T-cell (primary cell): ENCODE measurements at regions not wholly inside any gene's neighbourhood (a gene's known extent, or its start where the extent isn't known, plus 50 kb on each side); places are given as distances from the start of the nearest gene placed in this dataset.

Source experiments
- ATAC-seq, 4 experiments: fragments of 200-7000 bp in 3 of 4; fragments of 150-1000 bp in 1 of 4; cut with Tn5 transposase; replicated peaks in 1 of 4; 1 replicate in 3 of 4; 2 replicates in 1 of 4; pipeline ENCODE4 v1.10.0; 2021; ENCODE audit warnings: moderate library complexity in 3 of 4, mild to moderate bottlenecking in 2 of 4, moderate number of reproducible peaks in 1 of 4
- CTCF ChIA-PET, 2 donors: fragments of 300-600 bp; sonication (Branson Sonifier 250); formaldehyde crosslinking; loops; one replicate each; lab custom pipeline; 2022; ENCODE audit warnings: antibody characterized with exemption in 2 of 2; lab: Charles Lee
- POLR2A ChIA-PET, 2 donors: fragments of 300-600 bp; sonication (Branson Sonifier 250); formaldehyde crosslinking; loops; one replicate each; lab custom pipeline; 2022; ENCODE audit warnings: antibody characterized with exemption in 2 of 2; lab: Charles Lee
- DNase-seq, 35 experiments: peaks; one replicate each; pipeline versions ENCODE4 v3.0.0 to v3.0.0-alpha.2; 2013 to 2023
- H3K27ac ChIP-seq: one replicate; pipeline ENCODE4 v1.5.1; 2013; ENCODE audit warnings: low read length
- H3K27me3 ChIP-seq, 2 experiments: replicated peaks in 1 of 2; 1 replicate in 1 of 2; 2 replicates in 1 of 2; pipeline versions ENCODE4 v1.6.1 to v1.7.0; 2013; ENCODE audit warnings: low read length in 1 of 2, mixed read lengths in 1 of 2; ENCODE audit not compliant: control insufficient read depth in 2 of 2, insufficient read depth in 2 of 2; ENCODE audit errors: extremely low read depth in 1 of 2
- H3K36me3 ChIP-seq, 2 donors: 1 replicate in 1 of 2; 2 replicates in 1 of 2; pipeline versions ENCODE4 v1.6.1 to v1.7.0; 2013; ENCODE audit warnings: low read length in 1 of 2; ENCODE audit not compliant: control insufficient read depth in 2 of 2, insufficient read depth in 1 of 2; ENCODE audit errors: extremely low read depth in 1 of 2
- H3K4me1 ChIP-seq, 2 experiments: 1 replicate in 1 of 2; 2 replicates in 1 of 2; pipeline versions ENCODE4 v1.6.1 to v1.7.0; 2013; ENCODE audit warnings: low read length in 2 of 2, mixed read lengths in 1 of 2; ENCODE audit not compliant: insufficient read depth in 2 of 2, control insufficient read depth in 1 of 2; ENCODE audit errors: extremely low read depth in 1 of 2
- H3K4me3 ChIP-seq, 2 donors: 1 replicate in 1 of 2; 2 replicates in 1 of 2; pipeline versions ENCODE4 v1.5.1 to v1.7.0; 2013; ENCODE audit warnings: mild to moderate bottlenecking in 2 of 2, low read length in 1 of 2, moderate library complexity in 1 of 2; ENCODE audit not compliant: control insufficient read depth in 1 of 2; ENCODE audit errors: extremely low read depth in 1 of 2
- H3K9me3 ChIP-seq: 2 replicates; pipeline ENCODE4 v1.7.0; 2013
- H3K27ac Mint-ChIP-seq, 2 donors: one replicate each; pipeline ENCODE4 v1.8.0; 2020 to 2021; ENCODE audit warnings: mild to moderate bottlenecking in 2 of 2, mixed read lengths in 2 of 2
- H3K27me3 Mint-ChIP-seq, 2 donors: one replicate each; pipeline ENCODE4 v1.8.0; 2021 to 2022; ENCODE audit warnings: mixed read lengths in 2 of 2
- H3K36me3 Mint-ChIP-seq: one replicate; pipeline ENCODE4 v1.8.0; 2021; ENCODE audit warnings: mixed read lengths
- H3K4me1 Mint-ChIP-seq, 3 donors: one replicate each; pipeline ENCODE4 v1.8.0; 2020 to 2022; ENCODE audit warnings: mixed read lengths in 3 of 3, mild to moderate bottlenecking in 1 of 3
- H3K4me3 Mint-ChIP-seq, 3 donors: one replicate each; pipeline ENCODE4 v1.8.0; 2020 to 2022; ENCODE audit warnings: mild to moderate bottlenecking in 3 of 3, mixed read lengths in 3 of 3, moderate library complexity in 3 of 3
- H3K9me3 Mint-ChIP-seq, 3 donors: one replicate each; pipeline ENCODE4 v1.8.0; 2020 to 2022; ENCODE audit warnings: mixed read lengths in 3 of 3
- WGBS: methylation state at CpG from one replicate; pipeline ENCODE4 v1.1.5; 2013; ENCODE audit warnings: missing lambda C conversion rate; ENCODE audit not compliant: insufficient coverage; 5-methylcytosine and 5-hydroxymethylcytosine counted together

GRCh38 chr11:45385423-45385822 lies 99.3 kb upstream of the SYT13 start:
- H3K27me3 ChIP-seq = peaks cover 0 to 15% of the 10 kb centered on the region in 2 experiments
- H3K36me3 ChIP-seq = no peaks in the 10 kb centered on the region
- WGBS = 80% methylated on average over 5 of the region's 9 CpGs
- H3K9me3 ChIP-seq = no peaks in the 10 kb centered on the region
- no peak overlapping the region for H3K4me3 ChIP-seq
- H3K27ac Mint-ChIP-seq = no peak overlapping the region
- peaks cover 3 to 20% of the 10 kb centered on the region in 2 donors for H3K27me3 Mint-ChIP-seq
- DNase-seq (no peak), ATAC-seq (peak in 1 of 4 experiments; percentile 18)
- no peak overlapping the region for H3K4me3 Mint-ChIP-seq
- H3K4me1 Mint-ChIP-seq = peaks cover 10 to 28% (median 23%) of the 10 kb centered on the region in 3 donors
- ChIA-PET CTCF (interaction anchor here in 1 of 2 donors (0.9 kb wide), 1 partner anchor 14 kb away, joined by 3 read pairs; no protein-coding TSS in a partner anchor), POLR2A (no interaction called here)
- no peaks in the 10 kb centered on the region for H3K36me3 Mint-ChIP-seq
- H3K4me1 ChIP-seq = peaks cover 8 to 42% of the 10 kb centered on the region in 2 experiments
- no peaks in the 10 kb centered on the region for H3K9me3 Mint-ChIP-seq
- H3K27ac ChIP-seq = peak overlapping the region; percentile 28

- Histone ChIP-seq H3K9me3 (no peaks in the 10 kb centered on the region), H3K4me3 (no peak overlapping the region), H3K36me3 (no peaks in the 10 kb centered on the region), H3K4me1 (peaks cover 8 to 43% of the 10 kb centered on the region in 2 experiments), H3K27me3 (peaks cover 0 to 14% of the 10 kb centered on the region in 2 experiments), H3K27ac (peak overlapping the region; percentile 28)
- H3K4me1 Mint-ChIP-seq = peaks cover 10 to 28% (median 23%) of the 10 kb centered on the region in 3 donors
- POLR2A ChIA-PET = no interaction called here
- CTCF ChIA-PET = no interaction called here
- H3K27me3 Mint-ChIP-seq = peaks cover 3 to 17% of the 10 kb centered on the region in 2 donors
- DNase-seq = no peak
- no peaks in the 10 kb centered on the region for H3K36me3 Mint-ChIP-seq
- ATAC-seq = no peak
- H3K9me3 Mint-ChIP-seq = no peaks in the 10 kb centered on the region
- H3K4me3 Mint-ChIP-seq = no peak overlapping the region
- H3K27ac Mint-ChIP-seq = no peak overlapping the region
- 46% methylated on average over 4 of the region's 12 CpGs for WGBS
Measured at GRCh38 chr11:45384711-45385241, 98.6 kb upstream of the SYT13 start.

DNA sequence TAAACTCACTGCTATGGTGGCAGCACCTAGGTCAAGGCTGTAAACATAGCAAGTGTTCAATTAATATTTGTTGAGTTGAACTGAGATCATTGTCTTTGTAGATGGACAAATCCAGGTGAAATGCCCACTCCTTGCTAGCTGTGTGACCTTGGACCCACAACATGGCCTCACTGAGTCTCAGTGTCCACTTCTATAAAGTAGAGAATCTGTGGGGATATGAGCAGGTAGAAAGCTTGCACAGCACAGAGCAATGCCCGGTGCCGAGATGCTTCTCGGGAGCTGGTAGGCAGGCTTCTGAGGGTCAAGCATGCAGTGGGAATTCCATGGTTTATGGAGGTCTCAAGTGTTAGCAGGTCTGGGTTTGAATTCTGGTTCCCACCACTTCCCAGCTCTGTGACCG lies 97.9 kb upstream of the SYT13 start:
- H3K9me3 ChIP-seq = no peaks in the 10 kb centered on the region
- POLR2A ChIA-PET = no interaction called here
- peaks cover 10 to 28% (median 23%) of the 10 kb centered on the region in 3 donors for H3K4me1 Mint-ChIP-seq
- CTCF ChIA-PET = no interaction called here
- no peaks in the 10 kb centered on the region for H3K9me3 Mint-ChIP-seq
- H3K27me3 Mint-ChIP-seq = peaks cover 3 to 13% of the 10 kb centered on the region in 2 donors
- H3K4me3 Mint-ChIP-seq = no peak overlapping the region
- no peak overlapping the region for H3K4me3 ChIP-seq
- peaks cover 0 to 19% of the 10 kb centered on the region in 2 experiments for H3K27me3 ChIP-seq
- no peaks in the 10 kb centered on the region for H3K36me3 Mint-ChIP-seq
- DNase-seq = no peak
- H3K36me3 ChIP-seq = no peaks in the 10 kb centered on the region
- no peak overlapping the region for H3K27ac Mint-ChIP-seq
- no peak overlapping the region for H3K27ac ChIP-seq
- peaks cover 8 to 44% of the 10 kb centered on the region in 2 experiments for H3K4me1 ChIP-seq
- WGBS = 90% methylated on average over 2 of the region's 4 CpGs
- no peak for ATAC-seq

DNA sequence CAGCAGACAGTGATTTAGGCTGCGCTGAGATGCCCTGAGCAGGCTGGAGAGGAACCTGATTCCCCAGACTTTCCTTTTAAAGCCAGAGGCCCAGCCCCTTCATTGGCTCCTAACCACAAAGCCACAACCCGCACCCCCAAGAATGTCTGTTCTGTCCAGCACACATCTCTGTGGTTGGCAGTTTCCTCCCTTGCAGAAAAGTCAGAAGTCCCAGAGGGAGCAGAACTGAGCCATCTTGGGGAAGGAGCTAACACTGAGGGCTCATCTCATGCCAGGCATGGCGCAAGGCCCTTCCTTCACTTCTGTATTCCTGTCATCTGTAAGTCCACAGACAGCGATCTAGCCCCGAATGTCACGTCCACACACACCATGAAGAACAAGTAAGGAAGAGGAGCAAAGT lies 97.1 kb upstream of the SYT13 start:
- WGBS = 0% methylated on average over 3 of the region's 6 CpGs

GRCh38 chr11:45382133-45382878 lies 96.2 kb upstream of the SYT13 start:
- H3K27ac ChIP-seq = no peak overlapping the region
- no peaks in the 10 kb centered on the region for H3K36me3 Mint-ChIP-seq
- peaks cover 3 to 4% of the 10 kb centered on the region in 2 donors for H3K27me3 Mint-ChIP-seq
- H3K4me3 Mint-ChIP-seq = no peak overlapping the region
- WGBS = 63% methylated on average over 4 of the region's 7 CpGs
- H3K4me1 ChIP-seq = peaks cover 8 to 44% of the 10 kb centered on the region in 2 experiments
- H3K9me3 ChIP-seq = no peaks in the 10 kb centered on the region
- H3K4me1 Mint-ChIP-seq = peaks cover 10 to 28% (median 23%) of the 10 kb centered on the region in 3 donors
- no peak overlapping the region for H3K4me3 ChIP-seq
- no peak overlapping the region for H3K27ac Mint-ChIP-seq
- CTCF ChIA-PET = no interaction called here
- POLR2A ChIA-PET = no interaction called here
- ATAC-seq (peak in 1 of 4 experiments; percentile 26), DNase-seq (peak in 1 of 35 experiments; percentile 8)
- H3K36me3 ChIP-seq = no peaks in the 10 kb centered on the region
- peaks cover 0 to 24% of the 10 kb centered on the region in 2 experiments for H3K27me3 ChIP-seq
- no peaks in the 10 kb centered on the region for H3K9me3 Mint-ChIP-seq

More for the DNA sequence above, 97.1 kb upstream of the SYT13 start:
- no peaks in the 10 kb centered on the region for H3K36me3 Mint-ChIP-seq
- H3K27me3 Mint-ChIP-seq = peaks cover 3 to 10% of the 10 kb centered on the region in 2 donors
- peaks cover 10 to 28% (median 23%) of the 10 kb centered on the region in 3 donors for H3K4me1 Mint-ChIP-seq
- no peaks in the 10 kb centered on the region for H3K9me3 Mint-ChIP-seq
- no peak overlapping the region for H3K4me3 ChIP-seq
- no peak overlapping the region for H3K27ac ChIP-seq
- no peaks in the 10 kb centered on the region for H3K36me3 ChIP-seq
- peaks cover 8 to 44% of the 10 kb centered on the region in 2 experiments for H3K4me1 ChIP-seq
- no peak overlapping the region for H3K27ac Mint-ChIP-seq
- no peak overlapping the region for H3K4me3 Mint-ChIP-seq
- H3K9me3 ChIP-seq = no peaks in the 10 kb centered on the region
- CTCF ChIA-PET = no interaction called here
- peaks cover 0 to 24% of the 10 kb centered on the region in 2 experiments for H3K27me3 ChIP-seq
- no peak for ATAC-seq
- DNase-seq = peak in 1 of 35 experiments; percentile 8
- POLR2A ChIA-PET = no interaction called here

DNA sequence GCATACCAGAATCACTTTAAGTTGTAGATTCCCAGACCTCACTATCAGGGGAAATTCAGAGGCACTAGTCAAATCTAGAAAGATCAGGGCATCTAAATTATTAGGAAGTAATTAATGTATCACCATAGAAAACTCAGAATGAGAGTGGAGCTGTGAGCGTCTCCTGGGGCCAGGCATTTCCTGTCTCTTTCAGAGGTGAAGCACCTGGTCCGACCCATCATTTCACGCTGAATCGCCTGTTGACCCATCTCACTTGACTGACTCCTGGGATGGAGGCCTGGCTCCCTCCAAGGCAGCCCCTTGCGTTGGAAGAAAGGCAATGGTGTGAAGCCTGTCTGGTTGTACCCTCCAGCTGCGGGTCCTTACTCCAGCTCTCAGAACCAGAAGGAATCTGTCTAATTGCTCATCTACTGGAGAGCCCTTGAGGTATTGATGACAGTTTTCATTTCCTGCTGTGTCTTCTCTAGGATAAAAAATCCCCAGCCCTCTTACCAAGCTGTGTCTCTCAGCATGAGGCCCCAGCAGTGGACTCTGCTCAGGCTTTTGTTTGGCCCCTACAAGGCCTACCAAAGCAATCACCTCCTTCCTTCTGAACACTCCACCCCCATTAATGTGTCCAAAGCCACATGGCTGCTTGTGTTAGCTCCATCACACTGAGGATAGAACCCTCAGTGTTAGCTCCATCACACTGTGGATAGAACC lies 93.2 kb upstream of the SYT13 start:
- no peak overlapping the region for H3K4me3 ChIP-seq
- no peaks in the 10 kb centered on the region for H3K36me3 ChIP-seq
- WGBS = 71% methylated on average over 4 of the region's 6 CpGs
- no peaks in the 10 kb centered on the region for H3K9me3 ChIP-seq
- Mint-ChIP-seq H3K9me3 (no peaks in the 10 kb centered on the region), H3K36me3 (no peaks in the 10 kb centered on the region), H3K27ac (no peak overlapping the region), H3K4me3 (no peak overlapping the region), H3K4me1 (peaks cover 26 to 36% (median 33%) of the 10 kb centered on the region in 3 donors), H3K27me3 (peaks cover 3 to 4% of the 10 kb centered on the region in 2 donors)
- ATAC-seq = no peak
- POLR2A ChIA-PET = no interaction called here
- no peak for DNase-seq
- H3K27ac ChIP-seq = no peak overlapping the region
- H3K4me1 ChIP-seq = peaks cover 14 to 43% of the 10 kb centered on the region in 2 experiments
- CTCF ChIA-PET = interaction anchor here in 1 of 2 donors (0.7 kb wide), 1 partner anchor 1356 kb away, joined by 3 read pairs; no protein-coding TSS in a partner anchor
- peaks cover 0 to 17% of the 10 kb centered on the region in 2 experiments for H3K27me3 ChIP-seq
